ENCODE measurements at regions not wholly inside any gene's neighbourhood (a gene's known extent, or its start where the extent isn't known, plus 50 kb on each side); places are given as distances from the start of the nearest gene placed in this dataset.

GRCh38 chrX:43166874-43167273 lies 388.9 kb upstream of the PPP1R2C start:
- TF ChIP-seq CTCF (conservative IDR thresholded peaks at IDR 0.05; ENCODE audit: low read depth in 2 of 2) (no peak), EZH2 (IDR thresholded peaks at IDR 0.05; ENCODE audit: low read depth, unreplicated experiment) (no peak), REST (IDR thresholded peaks at IDR 0.05; ENCODE audit: unreplicated experiment) (no peak)

Measured in GM23338 (cell line).